ENCODE measurements at regions not wholly inside any gene's neighbourhood (a gene's known extent, or its start where the extent isn't known, plus 50 kb on each side); places are given as distances from the start of the nearest gene placed in this dataset.

GRCh38 chr21:15568516-15568915 is 161.3 kb upstream of the USP25 start:
- TF ChIP-seq POLR2AphosphoS5 (IDR thresholded peaks at IDR 0.05) (no peak), CTCF (IDR thresholded peaks at IDR 0.05) (no peak), POLR2A (IDR thresholded peaks at IDR 0.05) (no peak), EP300 (IDR thresholded peaks at IDR 0.05) (no peak)
